HUES48 (cell line): ENCODE measurements at regions not wholly inside any gene's neighbourhood (a gene's known extent, or its start where the extent isn't known, plus 50 kb on each side); places are given as distances from the start of the nearest gene placed in this dataset.
A peak's percentile ranks its signal among the peaks of the same experiment; 100 is the strongest.
"Not testable (repeated sequence)": the region's sequence is repeated elsewhere in the genome, so short reads cannot be mapped to it uniquely, and the experiment has no call there.

Source experiments
- H3K27ac ChIP-seq: one replicate; pipeline ENCODE4 v1.7.0; 2013; ENCODE audit warnings: low read depth, low read length, inconsistent platforms
- H3K27me3 ChIP-seq: 2 replicates; pipeline ENCODE4 v1.6.1; 2013; ENCODE audit warnings: mild to moderate bottlenecking, low read length; ENCODE audit not compliant: control insufficient read depth, insufficient read depth
- H3K36me3 ChIP-seq: 2 replicates; pipeline ENCODE4 v1.6.1; 2013; ENCODE audit warnings: low read length; ENCODE audit not compliant: control insufficient read depth, insufficient read depth
- H3K4me1 ChIP-seq: 2 replicates; pipeline ENCODE4 v1.6.1; 2013; ENCODE audit warnings: mild to moderate bottlenecking, low read length; ENCODE audit not compliant: control insufficient read depth, insufficient read depth
- H3K4me3 ChIP-seq: 2 replicates; pipeline ENCODE4 v1.5.1; 2013; ENCODE audit warnings: mild to moderate bottlenecking, low read depth, low read length
- H3K9ac ChIP-seq: 2 replicates; pipeline ENCODE4 v1.6.1; 2013; ENCODE audit warnings: mild to moderate bottlenecking, low read depth, low read length, moderate library complexity
- H3K9me3 ChIP-seq: 2 replicates; pipeline ENCODE4 v1.6.1; 2013; ENCODE audit warnings: low read length; ENCODE audit not compliant: control insufficient read depth, insufficient read depth

DNA sequence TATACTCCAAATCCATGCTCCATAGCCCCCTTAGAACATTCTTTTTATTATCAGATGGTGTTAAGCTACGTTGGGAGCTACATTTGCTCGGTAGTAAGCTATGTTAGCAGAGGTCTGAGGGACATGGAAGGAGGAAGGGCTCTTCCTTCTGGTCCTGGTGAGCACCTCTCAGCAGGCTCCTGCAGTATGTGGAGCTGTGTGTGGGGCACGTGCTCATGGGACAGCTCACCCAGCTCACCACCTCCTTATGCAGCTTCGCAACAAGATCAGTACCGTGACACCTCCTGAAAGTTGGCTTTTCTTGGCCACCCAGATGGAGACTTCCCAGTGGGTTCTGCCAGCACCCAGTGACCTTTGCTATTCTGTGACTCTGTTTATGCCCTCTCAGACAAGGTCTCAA, 400.5 kb upstream of the SLC10A2 start:
- H3K9ac ChIP-seq = no peak overlapping the region
- H3K4me3 ChIP-seq = no peak overlapping the region
- no peaks in the 10 kb centered on the region for H3K9me3 ChIP-seq
- no peaks in the 10 kb centered on the region for H3K36me3 ChIP-seq
- H3K4me1 ChIP-seq = no peaks in the 10 kb centered on the region
- H3K27me3 ChIP-seq = no peaks in the 10 kb centered on the region
- H3K27ac ChIP-seq = no peak overlapping the region

DNA sequence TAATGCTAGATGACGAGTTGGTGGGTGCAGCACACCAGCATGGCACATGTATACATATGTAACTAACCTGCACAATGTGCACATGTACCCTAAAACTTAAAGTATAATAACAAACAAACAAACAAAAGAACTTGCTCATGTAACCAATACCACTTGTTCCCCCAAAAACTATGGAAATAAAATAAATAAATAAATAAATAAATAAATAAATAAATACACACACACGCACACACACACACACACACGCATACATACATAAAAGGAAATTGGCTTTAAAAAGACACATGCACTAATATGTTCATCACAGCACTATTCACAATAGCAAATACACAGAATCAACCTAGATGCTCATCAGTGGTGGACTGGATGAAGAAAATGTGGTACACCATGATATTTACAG, 394.0 kb upstream of the SLC10A2 start:
- not testable (repeated sequence) for H3K4me3 ChIP-seq, H3K36me3 ChIP-seq, H3K9ac ChIP-seq, H3K27me3 ChIP-seq, H3K4me1 ChIP-seq, H3K9me3 ChIP-seq, H3K27ac ChIP-seq

GRCh38 chr13:103457050-103457449, 390.8 kb upstream of the SLC10A2 start:
- not testable (repeated sequence) for H3K4me3 ChIP-seq, H3K27ac ChIP-seq, H3K9ac ChIP-seq

DNA sequence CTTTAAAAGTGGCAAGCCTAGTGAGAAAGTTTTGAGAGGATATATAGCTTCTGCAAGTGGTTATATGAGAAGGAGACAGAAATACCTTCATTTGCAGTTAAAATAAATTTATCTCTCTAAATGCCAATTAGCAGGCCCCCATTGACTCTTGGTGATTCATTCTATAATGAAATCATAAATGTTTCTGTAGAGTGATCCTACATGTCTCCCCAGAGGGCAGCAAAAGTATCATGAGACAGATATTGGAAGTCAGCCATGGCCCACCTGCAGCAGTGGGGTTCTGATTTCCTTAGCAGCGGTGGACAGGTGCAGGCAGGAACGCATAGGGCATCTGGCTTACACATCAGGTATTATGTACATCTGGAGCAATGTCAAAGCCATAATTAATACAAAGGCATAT, 385.4 kb upstream of the SLC10A2 start:
- Histone ChIP-seq H3K4me3 (no peak overlapping the region), H3K27me3 (no peaks in the 10 kb centered on the region), H3K27ac (no peak overlapping the region), H3K9me3 (no peaks in the 10 kb centered on the region), H3K9ac (no peak overlapping the region), H3K36me3 (no peaks in the 10 kb centered on the region), H3K4me1 (peaks cover 5% of the 10 kb centered on the region; the same call in 1 of the 2 replicates)

More at GRCh38 chr13:103457050-103457449, 390.8 kb upstream of the SLC10A2 start:
- H3K36me3 ChIP-seq, H3K4me1 ChIP-seq, H3K9me3 ChIP-seq, H3K27me3 ChIP-seq: not testable (repeated sequence)

DNA sequence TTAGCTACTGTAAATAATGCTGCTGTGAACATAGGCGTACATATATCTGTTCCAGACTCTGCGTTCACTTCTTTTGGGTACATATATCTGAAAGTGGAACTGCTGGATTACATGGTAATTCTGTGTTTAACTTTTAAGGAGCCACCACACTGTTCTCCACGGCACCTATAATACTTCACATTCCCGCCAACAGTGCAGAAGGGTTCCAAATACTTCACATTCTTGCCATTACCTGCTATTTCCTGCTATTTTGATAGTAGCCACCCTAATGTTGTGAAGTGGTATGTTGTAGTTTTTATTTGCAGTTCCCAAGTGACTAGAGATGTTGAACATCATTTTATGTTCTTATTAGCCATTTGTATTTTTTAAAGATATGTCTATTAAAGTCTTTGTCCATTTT, 377.4 kb upstream of the SLC10A2 start:
- Histone ChIP-seq H3K9ac (no peak overlapping the region), H3K9me3 (no peaks in the 10 kb centered on the region), H3K36me3 (no peaks in the 10 kb centered on the region), H3K27me3 (no peaks in the 10 kb centered on the region), H3K27ac (no peak overlapping the region), H3K4me1 (no peaks in the 10 kb centered on the region), H3K4me3 (no peak overlapping the region)

- Histone ChIP-seq H3K9me3 (no peaks in the 10 kb centered on the region), H3K4me3 (no peak overlapping the region), H3K4me1 (peaks cover 26% of the 10 kb centered on the region), H3K9ac (no peak overlapping the region), H3K27me3 (no peaks in the 10 kb centered on the region), H3K27ac (no peak overlapping the region), H3K36me3 (no peaks in the 10 kb centered on the region)
These were observed 371.4 kb upstream of the SLC10A2 start for GRCh38 chr13:103437651-103438050.

- H3K9me3 ChIP-seq = no peaks in the 10 kb centered on the region
- H3K27ac ChIP-seq = peak overlapping the region; percentile 39
- H3K4me3 ChIP-seq = no peak overlapping the region
- no peaks in the 10 kb centered on the region for H3K36me3 ChIP-seq
- peaks cover 26% of the 10 kb centered on the region for H3K4me1 ChIP-seq
- H3K9ac ChIP-seq = peak overlapping the region; percentile 45; the same call in 1 of the 2 replicates
- no peaks in the 10 kb centered on the region for H3K27me3 ChIP-seq
These were observed 369.9 kb upstream of the SLC10A2 start for GRCh38 chr13:103436057-103436654.

DNA sequence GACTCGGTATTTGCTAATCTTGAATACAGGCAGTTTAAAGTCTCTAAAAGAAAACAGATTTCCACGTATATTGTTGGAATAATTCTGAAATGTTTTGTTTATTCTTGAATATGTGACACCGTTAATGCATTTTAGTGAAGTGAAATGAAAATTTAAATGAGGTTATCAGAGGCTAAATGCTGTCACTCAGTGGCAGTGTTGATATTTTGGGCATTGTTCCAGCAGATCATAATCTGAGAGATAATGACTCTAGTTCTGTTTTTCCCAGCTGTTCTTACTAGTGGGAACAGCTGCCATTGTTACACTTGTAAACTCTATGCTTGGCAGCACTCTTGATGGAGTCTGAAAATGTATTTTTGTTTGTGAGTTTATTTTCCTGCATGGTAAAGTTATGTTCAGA, 365.6 kb upstream of the SLC10A2 start:
- H3K27me3 ChIP-seq = no peaks in the 10 kb centered on the region
- no peak overlapping the region for H3K4me3 ChIP-seq
- peaks cover 24% of the 10 kb centered on the region for H3K4me1 ChIP-seq
- H3K9ac ChIP-seq = no peak overlapping the region
- H3K36me3 ChIP-seq = no peaks in the 10 kb centered on the region
- H3K27ac ChIP-seq = no peak overlapping the region
- H3K9me3 ChIP-seq = no peaks in the 10 kb centered on the region

DNA sequence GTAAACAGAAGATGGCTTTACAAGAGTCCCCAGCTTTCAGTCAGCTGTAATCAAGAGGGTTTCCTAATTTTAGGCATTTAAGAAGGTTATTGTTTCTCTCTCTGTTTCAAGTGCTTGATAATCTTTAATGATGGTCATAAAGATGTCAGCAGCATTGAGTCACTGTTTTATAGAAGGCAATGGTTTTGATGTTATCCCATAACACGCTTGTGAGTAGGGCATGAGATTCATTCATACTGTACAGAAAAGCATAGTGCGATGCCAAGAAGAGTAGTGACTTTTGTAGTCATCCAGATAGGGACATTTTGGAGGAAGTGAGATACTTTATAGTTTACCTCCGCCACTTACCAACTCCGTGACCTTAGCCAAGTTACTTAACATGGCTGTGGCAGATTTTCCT, 364.2 kb upstream of the SLC10A2 start:
- H3K4me3 ChIP-seq = no peak overlapping the region
- no peak overlapping the region for H3K27ac ChIP-seq
- H3K9ac ChIP-seq = no peak overlapping the region
- no peaks in the 10 kb centered on the region for H3K9me3 ChIP-seq
- H3K27me3 ChIP-seq = no peaks in the 10 kb centered on the region
- H3K4me1 ChIP-seq = peaks cover 12% of the 10 kb centered on the region
- no peaks in the 10 kb centered on the region for H3K36me3 ChIP-seq

DNA sequence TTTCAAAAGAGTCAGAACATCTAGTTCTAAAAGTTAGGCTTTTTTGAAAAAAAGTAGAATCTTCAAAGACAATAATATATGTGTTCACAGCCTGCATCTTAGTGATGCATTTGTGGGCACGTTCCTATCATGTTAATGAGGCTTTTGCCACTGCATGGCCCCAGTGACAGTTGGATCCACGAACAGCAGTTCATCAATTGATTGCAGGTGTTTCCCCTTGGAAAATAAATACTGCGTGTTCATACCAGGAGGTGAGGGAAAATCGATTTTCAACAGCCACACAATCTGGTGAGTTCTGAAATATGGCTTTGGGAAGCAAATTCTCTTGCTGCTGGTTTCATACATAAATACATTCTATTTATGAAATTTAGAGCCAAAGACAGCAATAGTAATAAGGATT, 343.8 kb upstream of the SLC10A2 start:
- H3K9ac ChIP-seq = no peak overlapping the region
- H3K36me3 ChIP-seq = no peaks in the 10 kb centered on the region
- no peak overlapping the region for H3K4me3 ChIP-seq
- no peaks in the 10 kb centered on the region for H3K27me3 ChIP-seq
- H3K4me1 ChIP-seq = peaks cover 6% of the 10 kb centered on the region
- H3K27ac ChIP-seq = no peak overlapping the region
- no peaks in the 10 kb centered on the region for H3K9me3 ChIP-seq

GRCh38 chr13:103406967-103407366, 340.8 kb upstream of the SLC10A2 start:
- Histone ChIP-seq H3K27me3 (no peaks in the 10 kb centered on the region), H3K9me3 (no peaks in the 10 kb centered on the region), H3K4me3 (no peak overlapping the region), H3K27ac (no peak overlapping the region), H3K9ac (no peak overlapping the region), H3K4me1 (peaks cover 24% of the 10 kb centered on the region), H3K36me3 (no peaks in the 10 kb centered on the region)

- H3K36me3 ChIP-seq = no peaks in the 10 kb centered on the region
These were observed 339.1 kb upstream of the SLC10A2 start for GRCh38 chr13:103405297-103405696.

More at GRCh38 chr13:103405297-103405696, 339.1 kb upstream of the SLC10A2 start:
- Histone ChIP-seq H3K9me3 (no peaks in the 10 kb centered on the region), H3K4me3 (no peak overlapping the region), H3K9ac (no peak overlapping the region), H3K27me3 (no peaks in the 10 kb centered on the region), H3K27ac (no peak overlapping the region), H3K4me1 (peaks cover 24% of the 10 kb centered on the region)
